ENCODE measurements at regions not wholly inside any gene's neighbourhood (a gene's known extent, or its start where the extent isn't known, plus 50 kb on each side); places are given as distances from the start of the nearest gene placed in this dataset.

DNA sequence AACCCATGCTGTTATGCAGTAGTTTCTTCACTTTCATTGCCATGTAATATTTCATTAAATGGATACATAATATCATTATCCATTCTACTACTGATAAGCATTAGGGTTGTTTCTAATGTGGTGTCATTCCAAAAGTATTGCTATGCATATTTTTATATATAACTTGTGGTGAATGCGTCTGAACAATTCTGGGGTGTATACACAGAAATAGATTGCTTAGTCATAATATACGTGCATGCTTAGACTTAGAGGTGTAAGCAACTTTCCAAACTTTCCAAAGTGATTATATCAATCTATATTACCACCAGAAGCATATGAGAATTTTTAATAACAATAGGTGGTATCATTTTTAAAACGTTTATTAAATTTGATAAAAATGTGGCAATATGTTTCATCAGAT is 540.9 kb downstream of the DSC3 start:
- CTCF ChIA-PET: no interaction called here
- TF ChIP-seq, protein P1, sequence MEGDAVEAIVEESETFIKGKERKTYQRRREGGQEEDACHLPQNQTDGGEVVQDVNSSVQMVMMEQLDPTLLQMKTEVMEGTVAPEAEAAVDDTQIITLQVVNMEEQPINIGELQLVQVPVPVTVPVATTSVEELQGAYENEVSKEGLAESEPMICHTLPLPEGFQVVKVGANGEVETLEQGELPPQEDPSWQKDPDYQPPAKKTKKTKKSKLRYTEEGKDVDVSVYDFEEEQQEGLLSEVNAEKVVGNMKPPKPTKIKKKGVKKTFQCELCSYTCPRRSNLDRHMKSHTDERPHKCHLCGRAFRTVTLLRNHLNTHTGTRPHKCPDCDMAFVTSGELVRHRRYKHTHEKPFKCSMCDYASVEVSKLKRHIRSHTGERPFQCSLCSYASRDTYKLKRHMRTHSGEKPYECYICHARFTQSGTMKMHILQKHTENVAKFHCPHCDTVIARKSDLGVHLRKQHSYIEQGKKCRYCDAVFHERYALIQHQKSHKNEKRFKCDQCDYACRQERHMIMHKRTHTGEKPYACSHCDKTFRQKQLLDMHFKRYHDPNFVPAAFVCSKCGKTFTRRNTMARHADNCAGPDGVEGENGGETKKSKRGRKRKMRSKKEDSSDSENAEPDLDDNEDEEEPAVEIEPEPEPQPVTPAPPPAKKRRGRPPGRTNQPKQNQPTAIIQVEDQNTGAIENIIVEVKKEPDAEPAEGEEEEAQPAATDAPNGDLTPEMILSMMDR (IDR thresholded peaks at IDR 0.05): no peak
- no peak for TF ChIP-seq TCF7L2 (IDR thresholded peaks at IDR 0.05; ENCODE audit: low read depth, low read length)
- no peak for TF ChIP-seq POLR2AphosphoS5 (IDR thresholded peaks at IDR 0.05; ENCODE audit: low read depth, low read length)
- TF ChIP-seq SIN3A (IDR thresholded peaks at IDR 0.05; ENCODE audit: borderline replicate concordance, insufficient read depth, low read depth, low read length): no peak
- TF ChIP-seq, protein P2, sequence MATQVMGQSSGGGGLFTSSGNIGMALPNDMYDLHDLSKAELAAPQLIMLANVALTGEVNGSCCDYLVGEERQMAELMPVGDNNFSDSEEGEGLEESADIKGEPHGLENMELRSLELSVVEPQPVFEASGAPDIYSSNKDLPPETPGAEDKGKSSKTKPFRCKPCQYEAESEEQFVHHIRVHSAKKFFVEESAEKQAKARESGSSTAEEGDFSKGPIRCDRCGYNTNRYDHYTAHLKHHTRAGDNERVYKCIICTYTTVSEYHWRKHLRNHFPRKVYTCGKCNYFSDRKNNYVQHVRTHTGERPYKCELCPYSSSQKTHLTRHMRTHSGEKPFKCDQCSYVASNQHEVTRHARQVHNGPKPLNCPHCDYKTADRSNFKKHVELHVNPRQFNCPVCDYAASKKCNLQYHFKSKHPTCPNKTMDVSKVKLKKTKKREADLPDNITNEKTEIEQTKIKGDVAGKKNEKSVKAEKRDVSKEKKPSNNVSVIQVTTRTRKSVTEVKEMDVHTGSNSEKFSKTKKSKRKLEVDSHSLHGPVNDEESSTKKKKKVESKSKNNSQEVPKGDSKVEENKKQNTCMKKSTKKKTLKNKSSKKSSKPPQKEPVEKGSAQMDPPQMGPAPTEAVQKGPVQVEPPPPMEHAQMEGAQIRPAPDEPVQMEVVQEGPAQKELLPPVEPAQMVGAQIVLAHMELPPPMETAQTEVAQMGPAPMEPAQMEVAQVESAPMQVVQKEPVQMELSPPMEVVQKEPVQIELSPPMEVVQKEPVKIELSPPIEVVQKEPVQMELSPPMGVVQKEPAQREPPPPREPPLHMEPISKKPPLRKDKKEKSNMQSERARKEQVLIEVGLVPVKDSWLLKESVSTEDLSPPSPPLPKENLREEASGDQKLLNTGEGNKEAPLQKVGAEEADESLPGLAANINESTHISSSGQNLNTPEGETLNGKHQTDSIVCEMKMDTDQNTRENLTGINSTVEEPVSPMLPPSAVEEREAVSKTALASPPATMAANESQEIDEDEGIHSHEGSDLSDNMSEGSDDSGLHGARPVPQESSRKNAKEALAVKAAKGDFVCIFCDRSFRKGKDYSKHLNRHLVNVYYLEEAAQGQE (IDR thresholded peaks at IDR 0.05; ENCODE audit: insufficient read depth in 1 of 2, low read depth in 2 of 2, low read length in 1 of 2): no peak
- no peaks in the 10 kb centered on the region for H3K4me1 ChIP-seq (ENCODE audit: control insufficient read depth, insufficient read depth, low read length)
- no peaks in the 10 kb centered on the region for H3K9me3 ChIP-seq (ENCODE audit: control insufficient read depth, insufficient read depth, low read depth, low read length)
- ATAC-seq (no peak), DNase-seq (ENCODE audit: low read depth, low spot score) (no peak)
- POLR2A ChIA-PET: no interaction called here
- in situ Hi-C loops (cut with HindIII; ENCODE audit: low pct_unique_long_range_greater_than_20kb, low sequenced_read_pairs) (no loop called here), intact Hi-C loops (cut with micrococcal nuclease; ENCODE audit: unreplicated experiment) (no loop called here)
- H3K27ac ChIP-seq (ENCODE audit: low read length): no peak overlapping the region
- no peaks in the 10 kb centered on the region for H3K27me3 ChIP-seq (ENCODE audit: control insufficient read depth, insufficient read depth, low read length)
- H3K4me3 ChIP-seq (ENCODE audit: low read depth in 2 of 2, low read length in 2 of 2): no peak overlapping the region
- BruUV-seq (replicated peaks): no TSS peak
- no peaks in the 10 kb centered on the region for H3K36me3 ChIP-seq (ENCODE audit: control insufficient read depth, insufficient read depth, low read length)

DNA sequence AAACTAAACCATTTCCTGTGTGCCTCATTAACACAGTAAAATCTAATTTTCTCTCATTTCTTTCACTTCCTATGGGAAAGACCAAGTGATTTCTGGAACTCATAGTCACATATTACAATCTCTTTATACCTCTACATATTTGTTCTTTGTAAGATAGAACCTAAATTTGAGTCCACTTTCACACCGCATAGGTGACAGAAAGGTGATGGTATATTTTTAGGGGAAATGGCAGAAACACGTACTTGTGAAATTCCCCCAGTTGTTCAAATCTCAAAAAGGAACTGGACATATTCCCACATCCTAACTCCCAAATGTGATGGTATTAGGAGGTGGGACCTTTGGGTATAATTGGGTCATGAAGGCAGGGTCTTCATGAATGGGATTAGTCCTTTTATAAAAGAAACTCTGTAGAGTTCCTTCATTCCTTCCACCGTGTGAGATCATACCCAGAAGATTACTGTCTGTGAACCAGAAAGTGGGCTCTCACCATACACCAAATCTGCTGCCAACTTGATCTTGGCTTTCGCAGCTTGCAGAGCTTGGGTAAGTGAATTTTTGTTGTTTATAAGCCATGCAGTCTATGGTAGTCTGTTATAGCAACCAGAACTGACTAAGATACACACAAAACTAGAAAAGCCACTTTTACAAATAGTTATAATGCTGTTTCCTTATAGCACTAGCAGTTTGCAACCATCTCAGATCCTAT is 542.1 kb downstream of the DSC3 start:
- Histone ChIP-seq H3K4me3 (ENCODE audit: low read depth in 2 of 2, low read length in 2 of 2) (no peak overlapping the region), H3K27me3 (ENCODE audit: control insufficient read depth, insufficient read depth, low read length) (no peaks in the 10 kb centered on the region), H3K9me3 (ENCODE audit: control insufficient read depth, insufficient read depth, low read depth, low read length) (no peaks in the 10 kb centered on the region), H3K27ac (ENCODE audit: low read length) (no peak overlapping the region), H3K4me1 (ENCODE audit: control insufficient read depth, insufficient read depth, low read length) (no peaks in the 10 kb centered on the region), H3K36me3 (ENCODE audit: control insufficient read depth, insufficient read depth, low read length) (no peaks in the 10 kb centered on the region)
- POLR2A ChIA-PET: no interaction called here
- intact Hi-C loops (cut with micrococcal nuclease; ENCODE audit: unreplicated experiment) (no loop called here), in situ Hi-C loops (cut with HindIII; ENCODE audit: low pct_unique_long_range_greater_than_20kb, low sequenced_read_pairs) (no loop called here)
- ATAC-seq (no peak), DNase-seq (ENCODE audit: low read depth, low spot score) (no peak)
- CTCF ChIA-PET: no interaction called here
- no TSS peak for BruUV-seq (replicated peaks)
- no peak for TF ChIP-seq SIN3A (IDR thresholded peaks at IDR 0.05; ENCODE audit: borderline replicate concordance, insufficient read depth, low read depth, low read length)
- TF ChIP-seq, protein P1 (IDR thresholded peaks at IDR 0.05): no peak
- TF ChIP-seq POLR2AphosphoS5 (IDR thresholded peaks at IDR 0.05; ENCODE audit: low read depth, low read length): no peak
- no peak for TF ChIP-seq TCF7L2 (IDR thresholded peaks at IDR 0.05; ENCODE audit: low read depth, low read length)
- TF ChIP-seq, protein P2 (IDR thresholded peaks at IDR 0.05; ENCODE audit: insufficient read depth in 1 of 2, low read depth in 2 of 2, low read length in 1 of 2): no peak

Data from Panc1 (cell line).